ENCODE measurements at regions not wholly inside any gene's neighbourhood (a gene's known extent, or its start where the extent isn't known, plus 50 kb on each side); places are given as distances from the start of the nearest gene placed in this dataset.

- Histone ChIP-seq H3K4me2 (replicated peaks; ENCODE audit: extremely low read depth, low read length, poor library complexity, severe bottlenecking) (no peak overlapping the region), H3K79me2 (ENCODE audit: insufficient read depth, low read length) (no peaks in the 10 kb centered on the region), H2AFZ (ENCODE audit: insufficient read depth, low read depth, low read length, poor library complexity, severe bottlenecking) (no peak overlapping the region), H3K27ac (ENCODE audit: low read depth in 1 of 2, low read length in 2 of 2) (no peak overlapping the region), H3K4me3 (replicated peaks in 1 of 3; ENCODE audit: low read depth in 2 of 3, low read length in 3 of 3) (no peak overlapping the region), H3K9me3 (replicated peaks in 1 of 2; ENCODE audit: control insufficient read depth in 1 of 2, insufficient read depth in 1 of 2, low read length in 2 of 2) (peaks cover 13 to 26% of the 10 kb centered on the region in 2 donors), H4K20me1 (ENCODE audit: insufficient read depth, low read length) (no peaks in the 10 kb centered on the region), H3K36me3 (replicated peaks in 1 of 2; ENCODE audit: control insufficient read depth in 1 of 2, insufficient read depth in 2 of 2, low read length in 2 of 2) (no peaks in the 10 kb centered on the region), H3K4me1 (ENCODE audit: control insufficient read depth in 1 of 2, insufficient read depth in 2 of 2, low read length in 2 of 2) (no peaks in the 10 kb centered on the region), H3K9ac (ENCODE audit: insufficient read depth, low read length, poor library complexity, severe bottlenecking) (no peak overlapping the region), H3K27me3 (ENCODE audit: control insufficient read depth in 2 of 2, insufficient read depth in 2 of 2, low read length in 2 of 2) (no peaks in the 10 kb centered on the region)
- DNase-seq: no peak
- H3K4me1 Mint-ChIP-seq: no peaks in the 10 kb centered on the region
- intact Hi-C loops (cut with micrococcal nuclease): no loop called here
- H3K27ac Mint-ChIP-seq: no peak overlapping the region
- H3K9me3 Mint-ChIP-seq: peaks cover 16 to 27% (median 23%) of the 10 kb centered on the region in 7 donors
- WGBS (ENCODE audit: insufficient coverage): 100% methylated on average over 1 of the region's 2 CpGs
- H3K36me3 Mint-ChIP-seq: no peaks in the 10 kb centered on the region
- TF ChIP-seq CTCF (IDR thresholded peaks at IDR 0.05): no peak
- H3K27me3 Mint-ChIP-seq (ENCODE audit: low read depth in 3 of 3): peaks cover 4 to 11% (median 9%) of the 10 kb centered on the region in 3 donors
- no peak overlapping the region for H3K4me3 Mint-ChIP-seq
Observed at GRCh38 chr12:100682178-100682577, 108.7 kb downstream of the GAS2L3 start.

- Histone ChIP-seq H3K4me1 (ENCODE audit: control insufficient read depth in 1 of 2, insufficient read depth in 2 of 2, low read length in 2 of 2) (no peaks in the 10 kb centered on the region), H3K4me2 (replicated peaks; ENCODE audit: extremely low read depth, low read length, poor library complexity, severe bottlenecking) (no peak overlapping the region), H3K9me3 (replicated peaks in 1 of 2; ENCODE audit: control insufficient read depth in 1 of 2, insufficient read depth in 1 of 2, low read length in 2 of 2) (peaks cover 13 to 26% of the 10 kb centered on the region in 2 donors), H3K4me3 (replicated peaks in 1 of 3; ENCODE audit: low read depth in 2 of 3, low read length in 3 of 3) (no peak overlapping the region), H3K27me3 (ENCODE audit: control insufficient read depth in 2 of 2, insufficient read depth in 2 of 2, low read length in 2 of 2) (no peaks in the 10 kb centered on the region), H3K36me3 (replicated peaks in 1 of 2; ENCODE audit: control insufficient read depth in 1 of 2, insufficient read depth in 2 of 2, low read length in 2 of 2) (no peaks in the 10 kb centered on the region), H3K9ac (ENCODE audit: insufficient read depth, low read length, poor library complexity, severe bottlenecking) (no peak overlapping the region), H4K20me1 (ENCODE audit: insufficient read depth, low read length) (no peaks in the 10 kb centered on the region), H3K27ac (ENCODE audit: low read depth in 1 of 2, low read length in 2 of 2) (no peak overlapping the region), H3K79me2 (ENCODE audit: insufficient read depth, low read length) (no peaks in the 10 kb centered on the region), H2AFZ (ENCODE audit: insufficient read depth, low read depth, low read length, poor library complexity, severe bottlenecking) (no peak overlapping the region)
- intact Hi-C loops (cut with micrococcal nuclease): no loop called here
- DNase-seq: no peak
- Mint-ChIP-seq H3K4me3 (no peak overlapping the region), H3K36me3 (no peaks in the 10 kb centered on the region), H3K27ac (no peak overlapping the region), H3K4me1 (no peaks in the 10 kb centered on the region), H3K9me3 (peaks cover 16 to 32% (median 24%) of the 10 kb centered on the region in 7 donors), H3K27me3 (ENCODE audit: low read depth in 3 of 3) (peaks cover 5 to 9% (median 5%) of the 10 kb centered on the region in 3 donors)
- TF ChIP-seq CTCF (IDR thresholded peaks at IDR 0.05): no peak
- WGBS (ENCODE audit: insufficient coverage): no CpG with 5 or more reads among the region's 1 CpG
Observed at GRCh38 chr12:100687686-100688085, 106.9 kb upstream of the ANO4 start.
